Immature natural killer cell (primary cell): ENCODE measurements at regions not wholly inside any gene's neighbourhood (a gene's known extent, or its start where the extent isn't known, plus 50 kb on each side); places are given as distances from the start of the nearest gene placed in this dataset.

Experiments used
- DNase-seq, 3 donors: peaks; one replicate each; pipeline ENCODE4 v3.0.0; 2022; ENCODE audit warnings: mixed read lengths in 1 of 3
- H3K27ac Mint-ChIP-seq, 6 donors: one replicate each; pipeline ENCODE4 v1.8.0; 2020; ENCODE audit warnings: mixed read lengths in 6 of 6, mild to moderate bottlenecking in 5 of 6, inconsistent platforms in 4 of 6, moderate library complexity in 3 of 6
- H3K27me3 Mint-ChIP-seq, 3 donors: one replicate each; pipeline ENCODE4 v1.8.0; 2020 to 2021; ENCODE audit warnings: low read depth in 3 of 3, mild to moderate bottlenecking in 3 of 3, mixed read lengths in 3 of 3, moderate library complexity in 3 of 3, inconsistent platforms in 1 of 3
- H3K36me3 Mint-ChIP-seq, 3 donors: one replicate each; pipeline ENCODE4 v1.8.0; 2020; ENCODE audit warnings: mixed read lengths in 3 of 3, inconsistent platforms in 2 of 3, mild to moderate bottlenecking in 2 of 3
- H3K4me1 Mint-ChIP-seq, 2 donors: one replicate each; pipeline ENCODE4 v1.8.0; 2020; ENCODE audit warnings: inconsistent platforms in 2 of 2, mild to moderate bottlenecking in 2 of 2, mixed read lengths in 2 of 2, moderate library complexity in 1 of 2
- H3K4me3 Mint-ChIP-seq, 5 donors: one replicate each; pipeline ENCODE4 v1.8.0; 2020; ENCODE audit warnings: mild to moderate bottlenecking in 5 of 5, mixed read lengths in 5 of 5, inconsistent platforms in 3 of 5, moderate library complexity in 3 of 5
- H3K9me3 Mint-ChIP-seq, 6 donors: one replicate each; pipeline ENCODE4 v1.8.0; 2020; ENCODE audit warnings: mild to moderate bottlenecking in 6 of 6, mixed read lengths in 6 of 6, inconsistent platforms in 4 of 6, moderate library complexity in 3 of 6

DNA sequence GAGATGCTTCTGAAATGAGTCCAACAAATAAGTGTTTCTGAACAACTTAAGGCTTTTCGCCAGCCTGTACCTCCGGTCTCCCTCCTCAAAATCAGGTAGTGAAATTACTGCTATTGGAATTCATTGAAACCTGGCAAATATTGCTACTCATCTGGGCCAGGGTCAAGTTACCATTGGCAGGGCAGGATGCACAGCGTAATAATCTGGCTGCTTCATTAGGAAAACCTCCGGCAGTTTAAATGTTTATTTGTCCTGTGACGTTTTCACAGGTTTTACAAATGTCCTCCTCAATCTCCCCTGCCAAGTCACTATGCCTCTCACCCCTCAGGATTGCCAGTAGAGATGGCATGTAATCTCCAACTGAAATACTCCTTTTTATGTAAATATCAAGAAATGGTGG lies 92.6 kb upstream of the KDR start:
- Mint-ChIP-seq H3K36me3 (no peaks in the 10 kb centered on the region), H3K4me1 (no peaks in the 10 kb centered on the region), H3K27ac (no peak overlapping the region), H3K27me3 (peaks cover 2 to 3% (median 3%) of the 10 kb centered on the region in 3 donors), H3K4me3 (no peak overlapping the region), H3K9me3 (peaks cover 0 to 10% (median 0%) of the 10 kb centered on the region in 6 donors)
- DNase-seq, result no peak

DNA sequence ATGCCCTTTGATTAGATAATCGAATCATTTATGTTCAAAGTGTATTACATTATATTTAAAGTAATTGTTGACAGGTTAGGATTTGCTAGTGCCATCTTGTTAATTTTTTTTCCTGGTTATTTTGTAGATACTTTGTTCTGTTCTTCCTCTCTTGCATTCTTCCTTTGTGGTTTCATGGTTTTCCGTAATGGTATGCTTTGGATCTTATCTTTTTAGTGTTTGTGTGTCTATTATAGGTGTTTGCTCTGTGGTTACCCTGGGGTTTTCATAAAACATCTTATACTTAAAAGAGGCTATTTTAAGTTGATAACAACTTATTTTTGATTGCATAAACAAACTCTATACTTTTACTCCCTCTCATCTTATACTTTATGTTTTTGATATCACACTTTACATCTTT lies 108.2 kb upstream of the SRD5A3 start:
- Mint-ChIP-seq H3K9me3 (peaks cover 10 to 46% (median 18%) of the 10 kb centered on the region in 6 donors), H3K4me3 (no peak overlapping the region), H3K27me3 (peaks cover 4 to 9% (median 5%) of the 10 kb centered on the region in 3 donors), H3K4me1 (peaks cover 2 to 17% of the 10 kb centered on the region in 2 donors), H3K27ac (no peak overlapping the region), H3K36me3 (peaks cover 0 to 7% (median 6%) of the 10 kb centered on the region in 3 donors)
- peak in 1 of 3 donors; percentile 5 for DNase-seq

DNA sequence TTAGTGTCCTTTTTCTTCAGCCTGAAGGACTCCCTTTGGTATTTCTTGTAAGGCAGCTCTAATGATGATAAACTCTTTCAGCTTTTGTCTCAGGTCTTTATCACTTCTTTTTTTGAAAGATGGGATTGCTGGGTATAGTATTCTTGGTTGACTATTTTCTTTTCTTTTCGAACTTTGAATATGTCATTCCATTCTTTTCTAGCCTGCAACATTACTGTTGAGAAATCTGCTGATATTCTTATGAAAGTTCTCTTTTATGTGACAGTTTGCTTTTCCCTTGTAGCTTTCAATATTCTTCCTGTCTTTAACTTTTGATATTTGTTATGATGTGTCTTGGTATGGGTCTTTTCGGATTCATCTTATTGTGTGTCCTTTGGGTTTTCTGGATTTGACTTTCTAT lies 107.6 kb upstream of the SRD5A3 start:
- H3K4me1 Mint-ChIP-seq, result peaks cover 2 to 17% of the 10 kb centered on the region in 2 donors
- peaks cover 0 to 7% (median 6%) of the 10 kb centered on the region in 3 donors for H3K36me3 Mint-ChIP-seq
- H3K9me3 Mint-ChIP-seq, result peaks cover 10 to 46% (median 16%) of the 10 kb centered on the region in 6 donors
- DNase-seq, result no peak
- H3K4me3 Mint-ChIP-seq, result no peak overlapping the region
- peaks cover 4 to 9% (median 5%) of the 10 kb centered on the region in 3 donors for H3K27me3 Mint-ChIP-seq
- H3K27ac Mint-ChIP-seq, result no peak overlapping the region

DNA sequence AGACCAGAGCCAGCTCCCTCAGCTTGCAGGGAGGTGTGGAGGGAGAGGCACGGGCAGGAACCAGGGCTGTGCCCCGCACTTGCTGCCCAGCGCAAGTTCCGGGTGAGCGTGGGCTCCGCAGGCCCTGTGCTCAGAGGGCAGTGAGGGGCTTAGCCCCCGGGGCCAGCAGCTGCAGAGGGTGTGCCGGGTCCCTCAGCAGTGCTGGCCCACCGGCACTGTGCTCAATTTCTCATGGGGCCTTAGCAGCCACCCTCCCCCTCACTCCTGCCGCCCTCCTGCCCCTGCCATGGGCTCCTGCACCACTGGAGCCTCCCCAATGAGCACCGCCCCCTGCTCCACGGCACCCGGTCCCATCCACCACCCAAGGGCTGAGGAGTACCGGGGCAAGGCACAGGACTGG lies 104.6 kb upstream of the SRD5A3 start:
- no peak overlapping the region for H3K4me3 Mint-ChIP-seq
- H3K27ac Mint-ChIP-seq, result no peak overlapping the region
- DNase-seq, result no peak
- H3K36me3 Mint-ChIP-seq, result peaks cover 0 to 7% (median 6%) of the 10 kb centered on the region in 3 donors
- peaks cover 8 to 39% (median 15%) of the 10 kb centered on the region in 6 donors for H3K9me3 Mint-ChIP-seq
- peaks cover 2 to 17% of the 10 kb centered on the region in 2 donors for H3K4me1 Mint-ChIP-seq
- H3K27me3 Mint-ChIP-seq, result peaks cover 3 to 5% (median 4%) of the 10 kb centered on the region in 3 donors

DNA sequence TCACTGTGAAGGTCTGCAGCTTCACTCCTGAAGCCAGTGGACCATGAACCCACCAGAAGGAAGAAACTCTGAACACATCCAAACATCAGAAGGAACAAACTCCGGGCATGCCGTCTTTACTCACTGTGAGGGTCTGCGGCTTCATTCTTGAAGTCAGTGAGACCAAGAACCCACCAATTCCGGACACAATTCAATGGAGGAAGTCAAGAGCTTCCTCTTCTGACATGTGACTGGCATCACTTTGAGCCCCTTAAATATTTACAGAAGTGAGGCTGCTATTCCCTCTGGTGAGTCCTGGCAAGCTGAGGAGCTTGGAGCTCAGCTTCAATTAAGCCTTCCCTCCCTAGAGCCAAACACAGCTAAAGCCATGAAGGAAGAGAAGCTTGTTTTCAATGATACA lies 103.5 kb upstream of the SRD5A3 start:
- Mint-ChIP-seq H3K36me3 (peaks cover 0 to 7% (median 6%) of the 10 kb centered on the region in 3 donors), H3K9me3 (peaks cover 8 to 31% (median 13%) of the 10 kb centered on the region in 6 donors), H3K4me1 (peaks cover 2 to 16% of the 10 kb centered on the region in 2 donors), H3K27me3 (peaks cover 3 to 5% (median 4%) of the 10 kb centered on the region in 3 donors), H3K27ac (no peak overlapping the region), H3K4me3 (no peak overlapping the region)
- DNase-seq, result no peak

DNA sequence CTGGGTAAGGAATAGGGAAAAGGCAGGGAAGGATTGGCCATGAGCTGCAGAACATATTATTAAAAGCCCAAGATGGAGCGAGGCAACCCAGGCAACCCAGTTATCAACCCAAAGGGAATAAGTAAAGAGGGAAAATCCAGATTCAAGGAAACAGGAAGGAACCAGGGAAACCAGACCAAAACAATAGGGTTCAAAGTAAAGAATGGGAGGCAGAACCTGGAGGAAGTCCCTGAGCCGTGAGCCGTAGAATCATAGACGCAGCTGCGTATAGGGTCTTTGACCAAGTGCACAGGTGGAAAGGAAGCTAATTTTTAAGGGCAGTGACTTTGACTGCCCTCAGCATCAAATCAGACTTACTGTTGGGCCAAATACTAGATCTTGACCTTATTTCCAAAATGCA lies 98.5 kb upstream of the SRD5A3 start:
- Mint-ChIP-seq H3K4me1 (no peaks in the 10 kb centered on the region), H3K9me3 (peaks cover 0 to 5% (median under 1%) of the 10 kb centered on the region in 6 donors), H3K36me3 (no peaks in the 10 kb centered on the region), H3K4me3 (no peak overlapping the region), H3K27ac (no peak overlapping the region), H3K27me3 (peaks cover 2 to 10% (median 3%) of the 10 kb centered on the region in 3 donors)
- no peak for DNase-seq

DNA sequence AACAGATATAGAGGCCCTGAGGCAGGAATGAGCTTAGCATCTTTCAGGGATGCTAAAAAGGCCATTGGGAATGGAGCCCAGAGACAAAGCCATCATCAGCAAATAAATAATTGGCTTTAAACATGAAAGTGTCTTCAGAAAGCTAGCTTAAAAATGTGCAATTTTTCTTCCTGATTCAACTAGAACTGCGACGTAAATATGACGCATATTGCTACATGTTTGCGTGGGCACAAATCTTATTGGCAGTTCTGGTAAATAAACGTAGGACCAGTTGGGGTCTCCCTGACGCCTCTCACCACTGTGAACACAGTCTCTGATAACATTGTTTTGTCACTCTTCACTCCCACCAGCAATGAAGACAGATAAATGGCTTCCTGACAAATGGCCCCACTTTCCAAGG lies 97.3 kb upstream of the SRD5A3 start:
- H3K4me1 Mint-ChIP-seq, result no peaks in the 10 kb centered on the region
- DNase-seq, result no peak
- no peak overlapping the region for H3K4me3 Mint-ChIP-seq
- H3K27ac Mint-ChIP-seq, result no peak overlapping the region
- H3K27me3 Mint-ChIP-seq, result peaks cover 0 to 10% (median 3%) of the 10 kb centered on the region in 3 donors
- peaks cover 0 to 2% (median under 1%) of the 10 kb centered on the region in 6 donors for H3K9me3 Mint-ChIP-seq
- no peaks in the 10 kb centered on the region for H3K36me3 Mint-ChIP-seq

DNA sequence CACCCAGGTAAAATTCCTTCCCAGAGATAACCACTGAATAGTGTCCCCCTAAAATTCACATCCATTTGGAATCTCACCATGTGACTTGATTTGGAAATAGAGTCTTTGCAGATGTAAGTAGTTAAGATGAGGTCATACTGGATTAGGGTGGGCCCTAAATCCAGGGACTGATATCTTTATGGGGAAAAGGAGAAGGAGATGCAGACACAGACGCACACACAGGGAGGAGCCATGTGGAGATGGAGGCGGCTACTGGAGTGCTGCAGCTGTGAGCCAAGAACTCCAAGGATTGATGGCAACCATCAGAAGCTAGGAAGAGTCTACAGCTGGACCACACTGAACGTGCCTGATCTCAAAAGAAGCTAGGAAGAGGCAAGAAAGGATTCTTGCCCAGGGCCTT lies 96.6 kb upstream of the SRD5A3 start:
- H3K27ac Mint-ChIP-seq, result no peak overlapping the region
- H3K4me1 Mint-ChIP-seq, result no peaks in the 10 kb centered on the region
- DNase-seq, result no peak
- peaks cover 0 to 10% (median 3%) of the 10 kb centered on the region in 3 donors for H3K27me3 Mint-ChIP-seq
- no peaks in the 10 kb centered on the region for H3K36me3 Mint-ChIP-seq
- no peak overlapping the region for H3K4me3 Mint-ChIP-seq
- no peaks in the 10 kb centered on the region for H3K9me3 Mint-ChIP-seq

DNA sequence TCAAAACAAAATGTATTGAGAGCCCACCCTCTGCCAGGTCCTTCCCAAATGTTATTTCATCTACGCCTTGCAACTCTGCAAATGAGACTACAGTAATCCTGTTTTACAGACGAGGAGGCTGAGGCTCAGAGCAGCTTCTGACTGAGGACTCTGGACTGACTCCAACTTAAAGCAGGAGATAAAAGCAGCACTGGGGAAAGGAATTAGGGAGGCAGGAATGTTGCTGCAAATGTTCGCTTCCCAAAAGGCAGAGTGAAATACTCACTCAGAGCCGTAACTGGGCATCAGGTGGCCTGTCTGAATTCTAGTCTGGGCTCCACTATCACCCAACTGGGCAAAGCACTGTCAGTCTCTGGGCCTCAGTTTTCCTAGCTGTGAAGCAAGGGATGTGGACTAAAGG lies 94.7 kb upstream of the SRD5A3 start:
- Mint-ChIP-seq H3K4me3 (no peak overlapping the region), H3K9me3 (no peaks in the 10 kb centered on the region), H3K27me3 (peaks cover 0 to 8% (median 3%) of the 10 kb centered on the region in 3 donors), H3K36me3 (no peaks in the 10 kb centered on the region), H3K4me1 (no peaks in the 10 kb centered on the region), H3K27ac (no peak overlapping the region)
- no peak for DNase-seq

DNA sequence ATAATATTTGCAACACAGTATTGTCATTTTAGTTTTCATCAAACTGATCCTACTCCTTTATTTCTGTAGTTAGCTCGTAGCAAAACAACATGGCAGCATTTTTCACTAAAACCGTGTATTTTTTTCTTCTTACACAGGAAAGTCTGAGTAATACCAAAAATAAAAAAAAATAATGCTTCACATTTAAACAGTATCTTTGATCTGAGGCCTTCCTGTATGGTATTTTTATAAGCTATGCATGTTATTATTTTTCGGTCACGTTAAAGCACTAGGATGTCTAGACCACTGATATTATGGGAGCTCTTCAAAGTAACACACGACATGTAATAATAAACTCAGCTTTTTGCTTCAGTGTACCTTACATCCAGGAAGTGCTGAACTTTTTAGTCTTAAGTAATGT lies 94.1 kb upstream of the SRD5A3 start:
- Mint-ChIP-seq H3K9me3 (no peaks in the 10 kb centered on the region), H3K4me1 (no peaks in the 10 kb centered on the region), H3K4me3 (no peak overlapping the region), H3K36me3 (no peaks in the 10 kb centered on the region), H3K27ac (no peak overlapping the region), H3K27me3 (peaks cover 0 to 8% (median 3%) of the 10 kb centered on the region in 3 donors)
- DNase-seq, result no peak

DNA sequence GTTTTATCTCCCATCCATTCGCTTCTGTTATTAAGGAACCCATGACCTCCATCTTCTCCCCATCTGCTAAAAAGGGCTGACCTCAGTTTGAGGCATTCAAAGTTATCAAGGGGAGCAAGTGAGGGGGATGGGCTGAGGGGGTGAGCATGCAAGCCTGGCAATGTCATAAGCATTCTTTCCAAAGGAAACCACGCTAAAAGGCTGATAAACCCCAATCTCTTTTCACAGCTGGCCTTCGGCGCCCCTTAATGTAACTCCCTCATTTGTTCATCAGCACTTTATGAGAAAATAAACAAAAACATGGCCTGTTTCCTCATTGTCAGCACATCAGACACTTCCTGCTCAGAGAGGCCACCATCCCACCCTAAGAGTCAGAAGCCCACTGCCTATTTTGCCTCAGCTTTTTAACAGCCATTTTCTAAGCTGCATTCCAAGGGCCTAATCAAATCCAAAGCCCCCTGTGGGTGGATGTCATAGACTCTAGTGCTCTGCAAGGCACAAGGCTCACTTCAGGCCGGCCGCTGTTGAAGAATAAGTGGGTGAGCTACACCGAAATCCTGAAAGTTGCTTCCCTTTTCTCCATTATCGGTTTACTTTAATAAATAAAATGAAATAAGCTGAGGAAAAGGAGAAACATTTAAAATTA lies 92.0 kb upstream of the SRD5A3 start:
- no peaks in the 10 kb centered on the region for H3K36me3 Mint-ChIP-seq
- H3K4me3 Mint-ChIP-seq, result no peak overlapping the region
- peaks cover 0 to 2% (median 0%) of the 10 kb centered on the region in 6 donors for H3K9me3 Mint-ChIP-seq
- DNase-seq, result no peak
- peaks cover 0 to 4% (median 3%) of the 10 kb centered on the region in 3 donors for H3K27me3 Mint-ChIP-seq
- H3K27ac Mint-ChIP-seq, result no peak overlapping the region
- H3K4me1 Mint-ChIP-seq, result no peaks in the 10 kb centered on the region

DNA sequence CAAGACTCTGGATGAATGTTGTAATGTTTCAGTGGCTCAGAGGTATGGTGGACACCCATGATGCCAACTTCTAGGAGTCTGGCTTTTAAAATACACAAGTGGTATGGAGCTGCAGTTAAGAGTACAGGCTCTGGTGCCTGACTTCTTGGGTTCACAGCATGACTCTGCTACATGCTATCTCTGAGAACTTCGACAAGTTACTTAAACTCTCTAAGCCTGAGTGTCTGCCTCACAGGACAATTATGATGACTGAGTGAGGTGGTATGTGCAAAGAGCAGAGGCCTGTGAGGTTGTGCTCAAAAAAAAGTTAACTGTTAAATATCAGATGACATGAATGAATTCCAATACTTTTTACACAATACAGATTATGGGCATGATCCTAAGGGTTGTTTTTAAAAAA lies 90.9 kb upstream of the SRD5A3 start:
- H3K36me3 Mint-ChIP-seq, result no peaks in the 10 kb centered on the region
- no peak overlapping the region for H3K27ac Mint-ChIP-seq
- no peaks in the 10 kb centered on the region for H3K4me1 Mint-ChIP-seq
- peaks cover 0 to 4% (median 2%) of the 10 kb centered on the region in 3 donors for H3K27me3 Mint-ChIP-seq
- no peak overlapping the region for H3K4me3 Mint-ChIP-seq
- DNase-seq, result no peak
- peaks cover 0 to 2% (median 0%) of the 10 kb centered on the region in 6 donors for H3K9me3 Mint-ChIP-seq

DNA sequence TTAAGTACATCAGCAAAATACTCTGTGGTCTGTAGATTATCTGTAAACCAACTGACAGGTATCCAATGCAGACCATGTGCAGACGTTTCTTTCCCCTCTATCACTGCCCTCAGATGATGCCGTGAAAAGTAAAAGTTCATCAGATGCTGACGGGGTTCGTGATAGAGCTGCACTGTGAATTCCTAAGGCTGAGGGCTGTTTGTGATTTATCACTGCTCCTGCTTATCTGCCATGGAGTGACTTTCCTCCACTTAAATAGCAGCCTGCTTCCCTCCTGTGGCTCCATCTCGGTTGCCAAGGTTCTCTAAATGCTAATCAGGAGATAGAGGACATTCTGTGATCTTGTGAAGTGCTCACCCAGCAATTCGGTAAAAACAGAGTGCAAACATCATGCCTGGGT lies 89.3 kb upstream of the SRD5A3 start:
- DNase-seq, result no peak
- Mint-ChIP-seq H3K27me3 (peaks cover 0 to 4% (median 0%) of the 10 kb centered on the region in 3 donors), H3K4me3 (no peak overlapping the region), H3K9me3 (peaks cover 0 to 2% (median 0%) of the 10 kb centered on the region in 6 donors), H3K36me3 (no peaks in the 10 kb centered on the region), H3K4me1 (no peaks in the 10 kb centered on the region), H3K27ac (no peak overlapping the region)

DNA sequence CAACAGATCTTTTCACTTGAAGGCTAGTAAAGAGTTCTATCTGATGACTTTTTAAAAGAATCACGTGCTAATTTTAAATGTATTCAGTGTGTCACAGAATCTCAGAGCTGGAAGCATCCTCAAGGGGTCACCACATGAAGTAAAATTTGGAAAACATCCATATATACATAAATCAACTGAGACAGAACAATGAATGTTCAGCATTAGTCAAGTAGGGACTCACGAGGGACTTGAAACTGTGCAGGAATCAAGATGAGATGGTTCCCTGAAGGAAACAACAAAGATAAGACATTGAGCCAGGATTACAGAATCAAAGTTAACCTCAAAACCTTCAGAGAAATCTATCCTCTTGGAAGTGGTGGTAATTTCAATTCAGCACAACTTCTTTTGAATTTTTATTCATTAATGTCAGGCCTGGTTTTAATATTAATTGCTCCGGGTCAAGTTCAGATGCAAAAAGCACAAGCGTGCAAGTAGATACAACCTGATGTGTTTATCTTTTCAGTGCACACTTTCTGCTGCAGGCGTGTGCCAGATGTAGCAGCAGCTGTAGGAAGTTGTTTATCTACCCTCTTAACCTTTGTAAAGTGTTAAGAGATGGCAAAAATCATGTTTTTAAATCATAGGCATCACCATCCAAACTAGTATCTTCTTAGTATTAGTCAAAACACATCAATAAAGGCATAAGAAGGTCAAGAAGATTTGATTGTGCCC lies 87.7 kb upstream of the SRD5A3 start:
- Mint-ChIP-seq H3K4me1 (no peaks in the 10 kb centered on the region), H3K27ac (no peak overlapping the region), H3K36me3 (no peaks in the 10 kb centered on the region), H3K9me3 (peaks cover 0 to 2% (median 0%) of the 10 kb centered on the region in 6 donors), H3K27me3 (peaks cover 0 to 3% (median 0%) of the 10 kb centered on the region in 3 donors), H3K4me3 (no peak overlapping the region)
- DNase-seq, result no peak
